GM11168 (cell line): ENCODE measurements at regions not wholly inside any gene's neighbourhood (a gene's known extent, or its start where the extent isn't known, plus 50 kb on each side); places are given as distances from the start of the nearest gene placed in this dataset.

Source experiments
- in situ Hi-C: fragments of 300-500 bp; cut with MboI; formaldehyde crosslinking; loops from one replicate; pipeline ENCODE4 v1.12.0; 2022; ENCODE audit warnings: low sequenced_read_pairs; ENCODE audit not compliant: unreplicated experiment

- in situ Hi-C loops: no loop called here
Measured at GRCh38 chr9:91038483-91039124, 237.0 kb downstream of the SYK start.

DNA sequence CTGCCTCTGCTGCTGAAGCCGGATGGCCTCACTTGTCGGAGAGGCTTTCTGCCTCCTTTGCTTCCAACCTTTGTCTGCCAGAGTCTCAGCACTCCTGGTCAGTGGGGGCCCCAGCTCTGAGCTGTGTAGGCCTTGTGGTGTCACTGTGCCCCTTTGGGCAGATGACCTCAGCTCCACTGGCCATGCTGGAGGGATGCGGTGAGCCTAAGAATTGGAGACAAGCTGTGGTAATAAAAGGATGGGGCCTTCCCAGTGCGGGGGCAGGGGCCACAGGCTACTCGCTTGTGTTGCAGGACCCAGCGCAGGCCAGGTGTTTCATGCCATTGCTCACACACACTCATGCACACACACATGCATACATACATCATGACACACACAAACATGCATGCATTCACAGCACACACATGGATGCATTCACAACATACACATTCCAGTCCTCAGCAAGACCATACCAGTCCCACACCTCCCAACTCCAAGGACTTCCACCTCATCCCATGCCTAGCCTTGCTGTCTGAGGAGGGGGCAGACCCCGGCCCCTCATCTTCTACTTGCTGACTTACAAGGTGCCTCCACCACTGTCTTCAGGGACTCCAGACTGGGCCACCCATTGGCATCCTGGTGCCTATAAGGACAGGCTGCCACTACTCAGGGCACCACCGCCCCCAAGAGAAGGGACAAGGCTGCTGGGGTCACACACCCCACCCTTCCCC, 237.7 kb downstream of the SYK start:
- in situ Hi-C loops: no loop called here

- in situ Hi-C loops: no loop called here
Measured at GRCh38 chr9:91039835-91040140, 238.2 kb downstream of the SYK start.

GRCh38 chr9:91040371-91041215, 239.0 kb downstream of the SYK start:
- in situ Hi-C loops: no loop called here

- in situ Hi-C loops: no loop called here
Measured at GRCh38 chr9:91042024-91042423, 240.4 kb downstream of the SYK start.

DNA sequence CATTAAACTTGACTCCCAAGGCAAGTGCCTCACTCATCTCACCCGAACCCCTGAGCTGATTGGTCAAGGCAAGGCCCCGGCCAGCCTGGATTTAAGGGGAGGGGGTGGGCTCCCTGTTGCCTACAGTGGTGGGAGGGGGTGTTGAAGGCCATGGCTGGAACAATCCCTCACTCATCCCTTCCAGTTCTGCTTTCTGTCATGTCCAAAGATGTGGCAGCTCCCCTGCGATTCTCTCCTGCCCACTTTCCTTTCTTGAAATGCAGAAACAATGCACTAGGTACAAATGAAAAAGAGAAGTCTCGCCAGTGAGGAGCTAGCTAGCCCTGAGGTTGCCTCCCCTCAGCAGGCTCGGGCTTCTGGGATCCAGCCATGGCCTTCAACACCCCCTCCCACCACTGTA, 240.9 kb downstream of the SYK start:
- in situ Hi-C loops: no loop called here

GRCh38 chr9:91043056-91043810, 241.6 kb downstream of the SYK start:
- in situ Hi-C loops: no loop called here

GRCh38 chr9:91043811-91044175, 242.2 kb downstream of the SYK start:
- in situ Hi-C loops: no loop called here

DNA sequence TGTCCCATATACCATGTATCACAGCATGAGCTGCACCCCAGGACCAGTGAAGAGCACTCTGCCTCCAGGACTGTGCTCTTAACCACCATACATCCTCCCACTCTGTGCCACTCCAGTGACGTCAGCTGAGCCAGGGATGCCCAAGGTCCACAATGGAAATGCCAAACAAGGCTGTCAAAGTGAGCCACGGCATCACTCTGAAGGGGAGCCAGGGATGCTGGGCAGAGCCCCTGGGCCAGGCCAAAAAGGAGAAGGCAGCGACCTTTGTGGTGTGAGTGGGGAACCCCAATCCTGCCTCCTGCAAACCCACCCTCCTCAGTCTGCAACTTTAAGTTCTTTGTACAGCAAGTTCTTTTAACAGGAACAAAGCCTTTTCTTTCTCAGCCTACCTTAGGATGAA, 242.7 kb downstream of the SYK start:
- in situ Hi-C loops: no loop called here

DNA sequence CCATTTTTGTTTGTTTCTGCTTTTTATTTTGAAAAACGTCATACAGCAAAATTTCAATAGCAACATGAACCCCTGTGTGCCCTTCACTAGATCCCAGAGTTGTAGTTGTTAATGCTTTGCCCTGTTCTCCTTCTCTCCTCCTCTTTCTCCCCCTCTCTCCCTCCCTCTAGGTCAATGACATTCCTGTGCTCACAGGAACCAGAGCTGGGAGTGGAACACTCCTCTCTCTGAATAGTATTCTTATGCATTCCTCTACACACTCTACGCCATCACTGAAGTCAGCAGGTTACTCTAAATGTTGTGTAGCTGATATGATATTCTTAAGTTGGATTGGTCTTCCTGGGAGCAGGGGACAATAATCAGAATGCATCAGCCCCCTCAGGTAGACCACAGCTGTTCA, 243.4 kb downstream of the SYK start:
- in situ Hi-C loops: no loop called here

DNA sequence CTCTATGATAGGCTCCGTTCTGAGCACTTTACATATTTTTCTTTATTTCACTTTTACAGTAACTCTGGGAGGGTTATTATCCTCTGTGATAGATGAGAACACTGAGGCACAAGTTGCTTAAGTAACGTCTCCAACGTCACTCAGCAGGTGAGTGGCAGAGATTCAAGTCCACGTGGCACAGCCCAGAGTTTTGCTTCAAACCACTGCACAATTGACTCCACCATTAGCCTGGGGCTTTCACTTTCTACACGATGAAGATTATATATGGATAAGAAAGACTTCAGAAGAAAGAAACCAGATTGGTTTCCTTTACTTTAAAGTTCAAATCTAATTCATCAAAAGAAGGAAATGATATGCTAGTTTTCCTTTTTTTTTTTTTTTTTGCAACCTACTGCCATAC, 245.9 kb downstream of the SYK start:
- in situ Hi-C loops: no loop called here

- in situ Hi-C loops: no loop called here
Measured at GRCh38 chr9:91047993-91048607, 246.5 kb downstream of the SYK start.

DNA sequence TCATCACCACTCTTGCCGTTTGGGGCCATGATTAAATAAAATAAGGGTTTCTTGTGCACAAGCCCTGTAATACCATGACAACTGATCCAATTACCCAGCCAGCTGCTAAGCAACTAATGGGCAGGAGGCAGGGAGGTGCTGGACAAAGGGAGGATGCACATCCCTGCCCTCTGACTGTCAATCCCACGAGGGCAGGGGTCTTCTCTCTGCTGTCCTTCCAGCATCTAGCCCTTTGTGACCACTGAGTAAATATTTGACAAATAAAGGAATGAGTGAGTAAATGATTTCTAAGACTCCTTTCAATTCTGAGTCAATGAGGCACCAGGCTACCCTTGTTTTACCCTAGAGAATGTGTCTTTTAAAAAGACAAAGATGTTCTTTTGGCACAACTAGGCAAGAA, 247.1 kb downstream of the SYK start:
- in situ Hi-C loops: no loop called here

DNA sequence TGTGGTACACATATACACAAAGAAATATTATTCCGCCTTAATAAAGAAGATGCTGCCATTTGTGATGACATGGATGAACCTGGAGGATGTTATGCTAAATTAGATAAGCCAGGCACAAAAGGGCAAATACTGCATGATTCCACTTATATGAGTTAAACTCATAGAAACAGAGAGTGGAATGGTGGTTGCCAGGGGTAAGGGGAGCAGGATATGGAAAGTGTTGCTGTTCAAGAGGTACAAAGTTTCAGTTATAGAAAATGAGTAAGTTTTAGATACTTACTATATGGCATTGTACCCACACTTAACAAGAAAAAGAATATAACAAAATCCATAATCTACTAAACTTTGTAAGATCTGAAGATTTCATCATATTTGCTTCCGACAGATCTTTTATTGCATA, 252.2 kb downstream of the SYK start:
- in situ Hi-C loops: no loop called here

DNA sequence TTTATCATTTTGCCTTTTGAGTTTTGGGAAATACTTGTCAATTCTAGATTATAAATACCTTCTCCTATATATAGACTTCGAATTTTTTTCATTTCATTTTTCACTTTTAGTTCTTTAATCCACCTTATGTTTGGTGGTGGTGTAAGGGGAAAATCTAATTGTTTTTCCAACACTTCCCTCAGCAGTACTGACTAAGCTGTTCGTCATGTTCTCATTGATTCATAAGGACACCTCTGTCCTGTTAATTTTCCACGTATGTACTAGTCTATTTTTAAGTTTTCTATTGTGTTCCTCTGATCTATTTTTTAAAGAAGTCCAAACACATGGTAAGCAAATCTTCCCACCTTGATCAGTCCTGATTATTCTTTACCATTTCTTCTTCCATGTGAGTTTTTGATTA, 254.2 kb downstream of the SYK start:
- in situ Hi-C loops: no loop called here

GRCh38 chr9:91056486-91056885, 254.9 kb downstream of the SYK start:
- in situ Hi-C loops: no loop called here

GRCh38 chr9:91056917-91057316, 255.3 kb downstream of the SYK start:
- in situ Hi-C loops: no loop called here

DNA sequence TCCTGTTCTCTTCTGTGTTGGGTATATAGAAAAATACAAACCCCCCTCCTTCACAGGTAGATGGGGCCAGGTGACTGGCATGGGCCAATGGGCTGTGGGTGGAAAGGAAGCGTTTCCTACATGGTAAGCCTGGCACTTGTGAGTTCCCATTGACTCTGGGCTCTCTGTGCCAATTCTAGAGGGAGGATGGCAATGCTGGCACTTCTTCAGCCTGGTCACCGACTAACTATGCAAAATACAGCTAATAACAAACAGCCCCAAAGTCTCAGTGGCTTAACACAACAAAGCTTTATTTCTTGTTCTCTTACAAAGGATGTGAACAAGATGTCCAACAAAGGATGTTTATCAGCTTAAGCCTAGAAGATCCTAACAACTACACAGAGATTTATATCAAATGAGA, 258.1 kb downstream of the SYK start:
- in situ Hi-C loops: no loop called here

GRCh38 chr9:91060520-91061343, 259.1 kb downstream of the SYK start:
- in situ Hi-C loops: no loop called here

DNA sequence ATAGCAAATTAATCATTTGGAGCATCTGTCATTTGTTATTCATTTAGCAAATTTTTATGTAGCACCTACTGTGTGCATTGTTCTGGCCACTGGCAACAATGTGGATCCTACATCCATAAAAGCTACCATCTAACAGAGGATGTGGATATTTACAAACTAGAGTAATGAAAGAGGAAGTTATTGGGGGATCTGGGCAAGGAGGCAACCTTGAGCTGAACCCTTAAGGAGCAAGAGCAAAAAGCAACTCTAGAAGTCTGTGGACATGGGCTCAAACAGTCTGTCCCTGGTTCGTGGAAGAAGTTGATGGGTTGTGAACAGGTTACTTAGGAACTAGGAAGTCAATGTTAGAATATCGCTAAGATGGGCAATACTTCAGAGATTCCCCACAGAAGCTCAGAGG, 259.9 kb downstream of the SYK start:
- in situ Hi-C loops: no loop called here
